OCI-LY3 (cell line): ENCODE measurements at regions not wholly inside any gene's neighbourhood (a gene's known extent, or its start where the extent isn't known, plus 50 kb on each side); places are given as distances from the start of the nearest gene placed in this dataset.

ENCODE experiments used
- CTCF ChIP-seq: fragments of 200-600, 300-600 bp; sonication (generic); IDR thresholded peaks from 2 replicates; pipeline ENCODE4 v1.5.1; 2014; ENCODE audit warnings: antibody characterized with exemption, low read length, low read depth
- EZH2phosphoT487 ChIP-seq: fragments of 200-600 bp; shearing (Covaris generic); IDR thresholded peaks from 2 replicates; pipeline ENCODE4 v1.6.1; 2018; ENCODE audit warnings: antibody characterized with exemption, mixed run types, low read depth

GRCh38 chr3:74165211-74165610 lies 449.2 kb downstream of the CNTN3 start:
- TF ChIP-seq CTCF (no peak), EZH2phosphoT487 (no peak)
